NCI-H460 (cell line): ENCODE measurements at regions not wholly inside any gene's neighbourhood (a gene's known extent, or its start where the extent isn't known, plus 50 kb on each side); places are given as distances from the start of the nearest gene placed in this dataset.

Experiments
- DNase-seq: peaks from one replicate; pipeline ENCODE4 v3.0.0-alpha.2; 2016; ENCODE audit warnings: low read depth; ENCODE audit errors: extremely low read depth

DNA sequence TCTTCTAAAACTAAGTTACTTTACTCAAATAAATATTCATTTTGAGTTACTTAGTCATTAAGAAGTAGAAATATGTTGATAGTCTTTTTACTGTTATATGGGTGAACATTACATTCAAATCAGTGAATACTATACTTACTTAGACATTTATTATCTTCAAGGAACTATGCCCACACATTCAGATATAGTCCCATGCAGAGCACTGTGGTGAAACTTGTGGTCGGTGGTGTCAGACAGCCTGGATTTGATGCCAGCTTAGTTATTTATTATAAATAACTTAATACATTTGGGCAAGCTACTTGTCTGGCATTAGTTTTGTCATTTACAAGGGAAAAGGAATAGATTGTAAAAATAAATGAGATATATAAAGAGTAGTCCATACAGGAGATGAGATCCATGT is 149.5 kb downstream of the RAP2B start:
- DNase-seq: no peak

DNA sequence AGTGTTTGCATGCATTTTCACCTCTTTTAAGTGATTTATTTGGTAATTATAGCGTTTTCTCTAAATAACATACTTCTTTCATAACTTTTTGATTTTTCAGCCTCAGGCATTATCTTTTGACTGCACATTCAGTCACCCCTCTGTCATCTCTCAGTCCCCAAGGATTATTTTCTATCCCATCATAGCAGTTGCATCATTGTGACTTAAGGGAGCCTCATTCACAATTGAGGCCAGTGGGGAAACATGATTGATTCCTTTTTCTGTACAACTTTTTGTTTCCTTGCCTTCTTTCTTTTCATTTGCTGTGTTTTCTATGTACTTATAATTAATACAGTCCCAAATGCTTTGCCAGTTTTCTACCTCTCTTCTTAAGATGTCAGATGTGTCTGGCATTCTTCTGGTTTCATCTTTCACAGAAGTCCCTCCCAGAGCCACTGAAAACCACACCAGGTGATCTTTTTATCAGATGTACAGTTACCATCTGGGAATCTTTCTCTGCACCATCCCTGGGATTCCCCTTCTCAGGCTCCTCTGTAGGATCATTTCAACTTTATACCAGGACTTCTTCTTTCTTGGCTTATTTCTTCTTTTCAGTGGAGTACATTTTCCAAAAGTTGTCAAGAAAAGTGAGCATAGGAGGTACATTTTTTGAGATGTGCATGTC is 151.4 kb downstream of the RAP2B start:
- DNase-seq: no peak

DNA sequence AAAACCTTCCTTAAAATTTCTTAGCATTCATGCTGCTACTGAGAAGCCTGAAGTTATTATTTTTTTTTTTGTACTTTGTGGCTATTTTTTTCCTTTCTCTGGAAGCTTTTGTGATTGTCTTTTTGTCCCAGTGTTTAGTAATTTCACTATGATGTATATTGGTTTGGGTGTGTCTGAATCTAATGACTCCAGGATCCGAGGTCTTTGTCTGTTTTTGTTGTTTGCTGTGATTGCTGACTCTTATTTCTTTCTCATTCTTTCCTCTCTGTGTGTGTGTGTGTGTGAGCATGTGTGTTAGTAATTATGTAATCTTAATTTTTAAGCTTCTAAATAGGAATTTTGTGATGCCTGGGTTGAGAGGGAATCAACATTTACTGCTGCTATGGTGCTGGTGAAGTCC is 152.0 kb downstream of the RAP2B start:
- no peak for DNase-seq

DNA sequence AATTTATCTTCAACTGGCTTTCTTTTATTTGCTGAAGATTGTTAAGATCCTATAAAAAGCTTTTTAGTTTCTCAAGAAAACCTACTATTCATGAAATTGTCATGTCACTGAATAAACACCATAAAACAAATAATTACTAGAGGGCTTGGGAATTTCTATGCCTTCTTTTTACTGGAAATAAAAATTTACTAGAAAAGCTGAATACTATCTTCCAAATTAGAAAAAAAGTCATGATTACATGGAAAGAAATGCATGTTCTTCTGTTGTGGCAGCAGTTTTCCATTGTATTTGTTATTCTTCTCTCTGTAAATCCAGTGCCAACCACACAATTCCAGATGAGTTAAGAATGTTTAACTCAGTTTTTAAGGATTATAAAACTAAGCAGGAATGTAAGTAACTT is 153.8 kb downstream of the RAP2B start:
- DNase-seq: no peak

DNA sequence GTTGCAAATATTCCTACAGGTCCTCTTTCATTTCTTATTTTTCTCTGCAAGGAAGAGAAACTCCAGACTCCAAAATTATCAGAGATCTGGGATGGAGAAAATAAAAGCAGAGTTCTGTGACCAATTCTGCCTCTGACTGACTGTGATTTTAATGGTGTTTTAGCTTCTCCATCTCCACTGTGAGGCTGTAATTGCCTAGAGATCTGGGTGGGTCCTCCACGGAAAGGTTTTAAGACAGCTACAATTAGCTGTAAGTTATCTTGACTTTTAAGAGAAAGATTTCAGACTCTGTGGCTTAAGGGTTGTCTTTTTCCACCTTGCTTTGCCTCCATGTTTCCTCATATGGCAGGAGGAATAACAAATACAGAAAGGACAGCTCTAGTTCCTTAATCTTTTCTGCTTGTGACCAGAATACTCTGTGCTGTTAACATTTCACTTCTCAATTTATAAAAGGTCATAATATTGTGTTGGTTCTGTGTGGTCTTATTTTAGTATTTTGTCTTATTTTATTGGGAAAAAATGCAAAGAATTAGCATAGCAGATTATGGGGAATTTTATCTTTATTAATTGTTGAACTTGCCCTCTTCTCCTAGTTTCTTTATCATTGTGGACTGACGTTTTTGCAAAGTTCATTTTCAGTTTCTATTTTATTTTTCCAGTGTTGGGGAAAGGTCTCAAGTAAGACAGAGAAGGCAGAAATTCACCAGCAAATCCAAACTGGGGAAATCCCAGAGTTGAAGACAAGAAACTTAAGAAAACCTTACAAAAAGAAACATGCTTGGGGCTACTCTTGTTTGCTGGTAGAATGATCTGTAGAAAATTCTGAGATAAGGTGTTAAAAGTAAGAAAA is 157.9 kb downstream of the RAP2B start:
- no peak for DNase-seq

DNA sequence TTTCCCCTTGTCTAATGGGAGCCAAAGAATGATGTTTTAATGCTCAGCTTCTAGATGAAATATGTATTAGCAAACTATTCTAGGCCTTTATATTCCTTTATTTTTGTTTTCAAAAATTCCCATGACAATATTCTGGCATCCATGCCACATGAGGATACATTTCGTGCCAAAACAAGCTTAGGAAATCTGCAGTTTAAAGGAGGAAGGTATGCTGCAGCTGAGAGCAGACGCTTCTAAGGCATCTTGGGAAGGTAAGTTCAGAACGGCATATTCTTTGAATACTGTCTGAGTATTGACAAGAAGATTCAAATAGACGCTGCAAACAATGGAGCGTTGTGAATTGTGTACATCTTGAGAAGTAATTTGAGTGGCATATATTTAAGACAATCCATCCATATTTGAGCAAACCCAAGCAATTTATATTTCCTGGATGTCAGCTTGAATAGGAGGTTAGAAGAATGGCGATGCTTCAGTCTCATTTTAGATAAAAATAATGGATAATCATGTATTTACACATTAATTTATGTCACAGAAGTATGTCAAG is 158.6 kb downstream of the RAP2B start:
- DNase-seq: no peak

DNA sequence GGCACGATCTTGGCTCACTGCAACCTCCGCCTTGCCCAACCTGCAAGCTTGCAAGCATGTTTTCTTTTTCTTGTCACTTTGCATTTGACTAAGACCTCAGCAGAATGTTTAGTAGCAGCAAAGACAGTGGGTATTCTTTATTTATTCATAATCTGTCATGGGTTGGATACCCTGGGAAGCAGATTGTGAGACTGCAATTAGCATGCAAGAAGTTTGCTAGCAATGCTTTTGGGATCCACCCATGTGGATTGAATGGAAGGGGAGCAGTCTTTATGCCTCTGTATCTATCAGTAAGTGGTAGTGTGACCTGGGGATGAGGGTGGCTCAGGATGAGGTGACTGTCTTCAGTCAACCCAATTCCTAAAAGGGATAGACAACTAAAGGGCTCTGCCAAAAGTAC is 166.7 kb downstream of the RAP2B start:
- no peak for DNase-seq

DNA sequence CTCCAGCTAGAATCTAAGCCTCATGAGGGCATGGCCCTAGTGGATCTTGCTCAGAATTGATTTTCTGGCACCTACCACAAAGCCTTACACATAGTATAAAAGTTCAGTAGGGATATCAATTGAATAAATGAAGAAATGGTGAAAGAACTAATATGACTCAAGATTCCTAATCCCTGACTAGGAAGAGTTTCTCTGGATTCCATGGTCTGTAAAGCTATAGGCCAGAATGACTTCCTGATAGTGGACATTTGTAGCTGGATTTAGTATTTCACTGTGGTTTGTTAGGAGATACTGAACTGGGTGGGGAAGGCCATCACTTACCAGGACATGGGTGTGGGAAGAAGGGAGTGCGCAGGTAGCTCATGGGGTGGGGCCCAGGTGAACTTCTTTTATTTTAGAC is 168.9 kb downstream of the RAP2B start:
- no peak for DNase-seq

DNA sequence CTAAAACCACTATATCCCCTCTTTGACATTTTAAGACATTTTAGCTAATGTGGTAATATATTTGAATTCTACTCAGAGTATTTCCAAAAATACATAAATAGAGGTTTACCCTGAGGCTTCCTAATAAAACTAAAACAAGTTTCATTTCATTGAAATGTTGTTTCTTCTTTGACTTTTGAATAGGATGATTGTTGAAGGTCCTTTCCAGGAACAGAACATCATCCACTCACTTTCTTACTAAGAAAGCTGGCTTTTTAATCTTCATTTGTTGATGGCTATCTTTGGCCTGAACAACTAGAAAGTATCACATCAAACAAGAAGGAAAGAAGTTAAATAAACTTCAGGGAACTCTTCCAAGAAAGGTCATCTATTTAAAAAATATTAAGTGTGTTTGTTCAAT is 169.7 kb downstream of the RAP2B start:
- DNase-seq: no peak

DNA sequence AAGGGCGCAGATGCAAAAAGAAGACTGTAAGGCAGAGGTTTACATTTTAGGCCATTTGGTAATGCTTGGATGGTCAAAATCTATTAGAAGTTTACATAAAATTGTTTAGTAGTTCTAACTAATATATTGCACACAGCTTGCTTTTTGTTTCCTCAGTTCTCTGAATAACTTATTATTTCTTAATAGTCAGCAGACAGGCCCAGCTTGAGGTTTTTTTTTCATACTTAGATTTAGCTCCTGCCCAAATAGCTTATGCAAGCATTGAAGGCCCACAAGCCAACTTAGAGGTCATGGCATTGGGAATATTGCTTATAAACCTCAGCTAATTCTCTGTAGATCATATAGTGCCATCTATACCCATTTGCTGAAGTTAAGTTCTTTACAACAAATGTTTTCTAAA is 172.5 kb downstream of the RAP2B start:
- no peak for DNase-seq

DNA sequence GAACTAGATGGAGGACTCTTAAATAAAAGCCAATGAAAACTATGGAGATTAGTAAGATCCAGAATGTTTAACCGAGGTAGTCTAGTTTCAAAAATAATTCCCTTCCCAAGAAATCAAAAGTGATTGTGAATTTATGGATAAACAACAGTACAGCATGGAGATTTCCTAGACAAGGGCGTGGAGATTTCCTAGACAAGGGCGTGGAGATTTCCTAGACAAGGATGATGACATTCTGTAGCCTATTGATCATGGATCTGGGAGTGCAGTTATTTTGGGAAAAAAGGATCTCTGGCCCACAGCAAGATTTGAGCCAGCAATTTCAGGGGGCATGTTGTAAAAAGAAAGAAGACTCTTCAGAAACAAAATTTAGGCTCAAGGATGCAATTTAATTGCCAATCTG is 175.3 kb downstream of the RAP2B start:
- DNase-seq: no peak

DNA sequence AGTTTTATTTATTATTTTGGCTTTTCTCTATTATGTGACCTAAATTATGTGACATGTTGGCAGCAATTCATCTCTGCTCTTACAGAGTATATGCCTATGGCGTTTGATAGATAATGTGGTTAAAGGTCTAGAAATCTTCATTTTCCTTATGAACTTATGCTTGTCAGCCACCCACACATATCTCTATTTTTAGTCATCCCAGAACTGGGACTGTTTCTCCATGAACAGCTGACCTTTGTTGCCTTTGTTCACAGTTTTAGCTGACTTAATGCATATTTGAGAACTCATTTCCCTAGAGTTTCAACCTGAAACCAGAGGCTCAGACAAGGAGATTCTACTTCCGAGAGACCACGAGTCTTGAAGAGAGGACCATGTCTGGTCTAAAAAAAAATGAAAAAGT is 176.5 kb downstream of the RAP2B start:
- DNase-seq: no peak

DNA sequence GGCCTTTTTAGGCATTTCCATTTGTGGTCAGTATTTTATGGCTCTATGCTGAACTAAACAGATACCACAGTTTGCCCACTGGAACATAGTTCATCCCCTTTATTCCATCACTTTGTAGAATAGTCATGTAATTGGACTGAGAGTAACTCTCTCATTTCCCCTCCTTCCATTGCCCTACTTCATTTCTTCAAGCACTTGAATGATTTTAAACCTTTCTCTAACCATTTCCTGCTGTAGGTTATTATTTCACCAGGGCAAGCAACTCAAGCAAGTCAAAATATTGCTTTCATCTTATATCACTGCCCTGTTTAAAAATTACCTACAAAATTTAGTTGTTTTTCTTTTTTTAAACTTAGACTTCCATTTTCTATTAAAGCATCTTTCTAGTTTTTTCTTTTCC is 177.0 kb downstream of the RAP2B start:
- no peak for DNase-seq

DNA sequence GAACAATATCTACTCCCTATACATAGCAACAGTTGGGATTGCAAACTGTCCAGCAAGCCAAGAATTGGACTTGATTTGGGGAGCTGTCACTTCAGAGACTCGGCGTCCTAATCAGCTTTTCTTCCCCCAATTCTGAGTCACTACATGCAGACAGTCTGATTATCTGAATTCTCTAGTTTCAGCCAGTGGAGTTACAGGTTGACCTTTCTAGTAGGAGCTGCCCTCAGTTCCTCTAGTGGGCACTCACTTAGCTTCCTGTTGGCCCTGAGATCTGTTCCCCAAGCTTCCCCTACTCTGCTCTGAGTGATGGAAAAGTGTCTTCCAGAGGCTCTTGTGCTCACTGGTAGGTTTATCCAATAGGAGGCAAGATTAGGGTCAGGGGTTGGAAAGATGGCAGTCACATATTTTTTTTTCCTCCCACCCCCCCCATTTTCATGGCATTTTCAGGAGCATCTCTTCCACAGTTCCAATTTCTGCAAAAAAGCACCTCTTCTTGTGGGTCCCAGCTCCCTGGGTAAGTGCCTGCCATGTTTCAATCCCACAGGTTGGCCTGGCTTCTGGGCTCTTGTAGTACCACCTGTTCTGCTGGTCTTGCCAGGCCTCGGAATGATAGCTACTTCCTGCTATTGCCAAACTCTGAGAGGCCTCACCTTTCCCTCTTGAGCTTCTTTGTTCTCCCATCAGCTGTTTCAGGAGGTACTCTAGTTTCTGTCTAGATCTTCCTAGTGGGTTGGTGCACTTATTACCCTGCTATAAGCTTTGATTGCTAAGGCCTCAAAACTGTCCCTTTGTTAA is 182.2 kb downstream of the RAP2B start:
- DNase-seq: no peak

DNA sequence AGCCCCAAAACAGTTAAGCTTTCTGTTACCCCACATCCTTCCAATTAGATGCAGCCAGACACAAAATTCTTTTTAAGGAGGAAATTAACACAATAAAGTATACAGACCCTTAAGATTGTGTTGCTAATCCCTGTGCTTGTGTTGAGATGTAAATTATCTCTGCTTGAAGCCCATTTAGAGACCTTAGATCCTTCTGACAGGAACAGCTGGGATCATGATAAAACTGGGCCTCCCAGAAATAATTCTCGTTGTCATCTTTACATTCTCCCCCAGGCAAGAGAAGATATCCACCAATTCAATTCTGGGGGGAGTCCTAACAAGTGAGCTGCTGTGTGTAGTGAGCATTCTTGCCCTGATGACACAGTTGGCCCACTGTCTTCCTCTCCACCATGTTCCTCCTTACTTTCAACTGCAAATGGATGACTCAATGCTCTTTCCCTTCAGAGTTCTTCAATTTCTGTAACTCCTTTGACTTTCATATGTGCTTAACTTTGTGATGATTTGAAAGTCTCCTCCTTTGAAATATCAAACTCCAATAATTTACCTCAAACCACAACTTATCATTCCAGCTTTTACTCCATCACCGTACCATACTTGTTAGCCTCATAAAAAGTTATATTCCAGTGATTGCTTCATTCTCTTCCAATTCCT is 186.6 kb downstream of the RAP2B start:
- no peak for DNase-seq

DNA sequence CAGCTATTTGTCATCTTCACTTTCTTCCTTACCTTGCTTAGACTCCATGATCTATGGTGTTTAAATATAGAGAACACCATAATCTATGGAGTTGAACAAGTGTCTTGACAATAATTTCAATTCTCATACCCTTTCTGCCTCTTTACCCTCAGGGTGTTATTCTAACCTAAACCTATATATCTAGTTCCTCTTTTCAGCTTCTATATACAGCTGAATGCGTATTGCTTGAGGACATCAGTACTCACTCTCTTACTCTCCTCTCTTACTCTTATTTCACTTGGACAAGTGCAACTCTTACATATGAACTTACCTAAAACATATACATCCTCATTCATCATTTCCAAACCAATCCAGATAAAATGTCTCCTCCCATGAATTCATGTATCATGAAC is 187.1 kb downstream of the RAP2B start:
- DNase-seq: no peak

DNA sequence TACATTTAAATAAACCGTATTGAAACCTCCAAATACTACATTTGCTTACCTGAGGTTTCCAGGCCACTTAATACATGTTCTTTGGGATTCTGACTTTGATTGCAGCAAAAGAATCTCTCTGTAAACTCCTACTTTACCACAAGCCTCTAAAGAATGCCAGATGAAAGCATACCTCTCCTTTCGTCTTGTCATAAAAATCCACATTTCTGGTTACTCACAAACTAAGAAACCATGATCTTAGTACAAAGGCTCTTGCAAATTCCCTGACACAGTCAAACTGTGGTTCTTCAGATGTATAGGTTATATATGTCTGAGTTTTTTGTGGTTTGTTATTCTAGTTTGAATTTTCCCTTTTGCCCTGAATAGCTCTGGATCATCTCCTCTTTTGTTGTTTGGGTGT is 188.4 kb downstream of the RAP2B start:
- DNase-seq: no peak

DNA sequence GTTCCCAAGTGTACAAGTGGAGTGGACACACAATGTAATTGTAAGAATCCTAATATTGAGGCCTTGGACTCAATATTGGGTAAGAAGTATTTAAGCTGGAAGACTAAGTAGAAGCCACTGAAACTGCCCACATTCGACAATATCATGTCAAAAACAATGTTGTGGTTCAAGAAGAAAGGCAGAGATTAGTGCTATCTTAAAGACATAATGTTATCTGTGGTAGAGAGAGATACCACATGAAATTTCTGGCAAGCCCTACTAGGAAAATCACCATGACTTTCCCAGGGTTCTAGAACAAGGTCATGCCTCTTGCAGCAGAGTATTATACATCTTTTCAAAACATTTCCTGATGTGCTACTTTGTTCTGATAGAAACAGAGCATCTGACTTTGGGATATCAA is 192.6 kb downstream of the RAP2B start:
- no peak for DNase-seq

DNA sequence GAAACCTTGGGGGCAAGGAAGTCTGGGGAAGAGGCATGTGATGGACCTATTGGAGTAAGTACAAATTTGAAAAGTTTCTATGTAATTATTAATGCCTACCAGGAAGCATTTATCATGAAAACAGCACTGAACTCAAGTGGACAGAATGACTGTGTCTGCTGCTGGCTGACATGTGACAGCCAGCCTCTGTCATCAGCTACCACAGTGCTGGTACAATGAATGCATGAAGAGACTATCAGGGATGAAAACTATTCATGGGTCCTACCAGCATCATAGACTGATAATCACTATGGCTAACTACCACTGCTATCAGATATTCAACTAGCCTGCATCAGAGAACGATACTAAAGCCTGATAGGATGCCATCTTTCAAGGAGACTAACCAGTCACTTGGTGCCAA is 193.5 kb downstream of the RAP2B start:
- DNase-seq: no peak

DNA sequence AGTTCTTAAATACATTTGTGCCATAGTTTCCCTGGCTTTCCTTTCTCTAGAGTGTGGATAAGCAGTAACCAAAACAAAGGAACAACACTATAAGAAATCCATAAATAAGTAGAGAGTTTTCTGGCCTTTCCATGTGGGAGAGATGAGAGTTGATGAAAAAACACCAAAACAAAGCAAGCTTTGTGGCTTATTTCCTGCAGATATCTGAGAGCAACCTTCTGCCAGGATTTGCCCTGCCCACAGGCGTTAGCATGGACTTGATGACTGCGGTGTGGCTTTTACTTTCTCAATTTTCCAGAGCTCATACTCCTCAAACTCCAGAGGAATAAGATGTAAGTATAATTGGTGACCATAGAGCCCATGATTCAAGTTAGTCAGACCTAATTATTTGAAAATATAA is 194.9 kb downstream of the RAP2B start:
- no peak for DNase-seq

DNA sequence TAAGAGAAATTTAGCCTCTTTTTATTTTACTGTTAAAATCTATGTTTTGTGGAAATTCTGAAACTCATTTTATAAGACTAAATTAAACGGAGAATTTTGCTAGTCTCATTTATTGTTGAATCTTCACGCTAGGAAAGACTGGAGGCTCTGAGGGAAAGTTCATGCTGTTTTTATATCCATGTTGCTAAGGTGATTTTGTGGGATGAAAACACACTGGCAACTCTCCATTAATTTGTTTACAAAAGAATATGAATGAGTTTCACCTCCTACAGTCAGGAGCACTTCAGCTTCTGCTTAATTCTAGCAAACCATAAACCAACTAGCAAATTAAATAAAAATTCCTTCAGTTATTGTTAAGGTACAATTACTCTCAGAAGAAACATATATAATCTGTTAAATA is 195.4 kb downstream of the RAP2B start:
- DNase-seq: no peak
